ENCODE measurements at regions not wholly inside any gene's neighbourhood (a gene's known extent, or its start where the extent isn't known, plus 50 kb on each side); places are given as distances from the start of the nearest gene placed in this dataset.

- TF ChIP-seq MYC (IDR thresholded peaks at IDR 0.05; ENCODE audit: low read depth, low read length) = no peak
- TF ChIP-seq CTCF (IDR thresholded peaks at IDR 0.05; ENCODE audit: extremely low read depth in 1 of 2, insufficient read depth in 1 of 2, low read depth in 1 of 2, low read length in 2 of 2) = no peak
- TF ChIP-seq EZH2 (IDR thresholded peaks at IDR 0.05; ENCODE audit: borderline replicate concordance, low read depth, low read length, severe bottlenecking) = no peak
- no peak for TF ChIP-seq POLR2AphosphoS5 (IDR thresholded peaks at IDR 0.05; ENCODE audit: insufficient read depth, low read depth, low read length)
- no peak for TF ChIP-seq POLR2A (IDR thresholded peaks at IDR 0.05; ENCODE audit: low read depth, low read length)
- TF ChIP-seq FOS (IDR thresholded peaks at IDR 0.05; ENCODE audit: borderline replicate concordance, insufficient read depth, low read length) = no peak
Measured at GRCh38 chr12:66043035-66043434, 87.5 kb downstream of the LLPH start.
